MM.1S (cell line): ENCODE measurements at regions not wholly inside any gene's neighbourhood (a gene's known extent, or its start where the extent isn't known, plus 50 kb on each side); places are given as distances from the start of the nearest gene placed in this dataset.

Experiments
- DNase-seq: peaks from one replicate; pipeline ENCODE4 v3.0.0-alpha.2; 2015
- H2AFZ ChIP-seq: fragments of 300-600 bp; sonication (generic); 2 replicates; pipeline ENCODE4 v1.6.0; 2016; ENCODE audit warnings: antibody characterized with exemption, low read length
- H3F3A ChIP-seq: fragments of 300-600 bp; sonication (generic); 2 replicates; pipeline ENCODE4 v1.6.1; 2016; ENCODE audit warnings: mild to moderate bottlenecking, antibody characterized with exemption, low read length, moderate library complexity, mixed read lengths; ENCODE audit not compliant: insufficient read depth
- H3K27ac ChIP-seq: fragments of 300-600 bp; sonication (generic); 2 replicates; pipeline ENCODE4 v1.5.1; 2016; ENCODE audit warnings: mild to moderate bottlenecking, low read length
- H3K27me3 ChIP-seq: fragments of 300-600 bp; sonication (generic); replicated peaks from 2 replicates; pipeline ENCODE4 v1.6.0; 2016; ENCODE audit warnings: low read length; ENCODE audit not compliant: insufficient read depth
- H3K36me3 ChIP-seq: fragments of 300-600 bp; sonication (generic); replicated peaks from 2 replicates; pipeline ENCODE4 v1.6.1; 2016; ENCODE audit warnings: mild to moderate bottlenecking, low read length, mixed read lengths; ENCODE audit not compliant: insufficient read depth
- H3K4me1 ChIP-seq: fragments of 300-600 bp; sonication (generic); 2 replicates; pipeline ENCODE4 v1.6.1; 2016; ENCODE audit warnings: low read length, mixed read lengths
- H3K4me2 ChIP-seq: fragments of 300-600 bp; sonication (generic); 2 replicates; pipeline ENCODE4 v1.6.0; 2016; ENCODE audit warnings: low read depth, low read length
- H3K4me3 ChIP-seq: fragments of 300-600 bp; sonication (generic); 2 replicates; pipeline ENCODE4 v1.5.1; 2016; ENCODE audit warnings: low read length, mixed read lengths
- H3K79me2 ChIP-seq: fragments of 300-600 bp; sonication (generic); 2 replicates; pipeline ENCODE4 v1.6.1; 2016; ENCODE audit warnings: mixed run types, low read length, mixed read lengths
- H3K9ac ChIP-seq: fragments of 300-600 bp; sonication (generic); 2 replicates; pipeline ENCODE4 v1.6.1; 2016; ENCODE audit warnings: low read length, mixed read lengths
- H3K9me2 ChIP-seq: fragments of 300-600 bp; sonication (generic); replicated peaks from 2 replicates; pipeline ENCODE4 v1.6.1; 2016; ENCODE audit warnings: mild to moderate bottlenecking, low read length, mixed read lengths; ENCODE audit not compliant: insufficient read depth
- H3K9me3 ChIP-seq: fragments of 300-600 bp; sonication (generic); replicated peaks from 2 replicates; pipeline ENCODE4 v1.6.1; 2016; ENCODE audit warnings: mild to moderate bottlenecking, low read length, mixed read lengths; ENCODE audit not compliant: insufficient read depth
- H4K20me1 ChIP-seq: fragments of 300-600 bp; sonication (generic); 2 replicates; pipeline ENCODE4 v1.6.1; 2016; ENCODE audit warnings: mild to moderate bottlenecking, low read length, moderate library complexity, mixed read lengths; ENCODE audit not compliant: insufficient read depth
- CTCF ChIP-seq: fragments of 300-600 bp; sonication (generic); IDR thresholded peaks from 2 replicates; pipeline ENCODE4 v1.5.1; 2016; ENCODE audit warnings: antibody characterized with exemption, low read length, mixed read lengths
- EZH2 ChIP-seq: fragments of 300-600 bp; sonication (generic); optimal IDR thresholded peaks from 2 replicates; pipeline ENCODE3; 2017; ENCODE audit warnings: low read depth, mild to moderate bottlenecking, antibody characterized with exemption, low read length, mixed read lengths
- EZH2phosphoT487 ChIP-seq: fragments of 300-600 bp; sonication (generic); IDR thresholded peaks from 2 replicates; pipeline ENCODE4 v1.6.1; 2018; ENCODE audit warnings: antibody characterized with exemption, low read length

GRCh38 chr9:25891527-25891926, 213.3 kb upstream of the TUSC1 start:
- no peaks in the 10 kb centered on the region for H3F3A ChIP-seq
- H3K27ac ChIP-seq, result no peak overlapping the region
- H3K4me2 ChIP-seq, result no peak overlapping the region
- no peaks in the 10 kb centered on the region for H3K4me1 ChIP-seq
- no peaks in the 10 kb centered on the region for H3K9me2 ChIP-seq
- H2AFZ ChIP-seq, result no peak overlapping the region
- H3K4me3 ChIP-seq, result no peak overlapping the region
- H3K9ac ChIP-seq, result no peak overlapping the region
- no peaks in the 10 kb centered on the region for H3K9me3 ChIP-seq
- no peaks in the 10 kb centered on the region for H3K79me2 ChIP-seq
- no peaks in the 10 kb centered on the region for H3K36me3 ChIP-seq
- H3K27me3 ChIP-seq, result no peaks in the 10 kb centered on the region
- no peak for DNase-seq
- TF ChIP-seq EZH2phosphoT487, result no peak
- no peak for TF ChIP-seq EZH2
- TF ChIP-seq CTCF, result no peak
- H4K20me1 ChIP-seq, result no peaks in the 10 kb centered on the region

DNA sequence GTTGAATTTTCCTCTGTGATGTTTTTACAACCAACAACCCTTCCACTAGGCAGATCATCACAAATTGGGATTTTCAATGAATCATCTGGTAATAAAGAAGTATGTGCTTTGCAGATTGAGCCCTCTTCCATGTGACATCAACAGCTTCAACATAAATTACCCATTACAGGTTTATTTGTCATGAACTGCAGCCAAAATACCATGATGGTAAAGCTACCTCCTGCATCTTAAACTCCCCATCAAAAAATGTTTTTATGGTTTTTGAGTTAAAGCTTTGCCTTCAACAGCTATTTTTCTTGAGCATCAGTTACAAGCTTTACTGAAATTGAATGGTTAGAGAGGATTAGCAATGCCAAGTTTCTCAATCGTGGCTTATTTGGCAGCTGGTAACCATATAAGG, 211.4 kb upstream of the TUSC1 start:
- Histone ChIP-seq H3K9me3 (no peaks in the 10 kb centered on the region), H3K9ac (no peak overlapping the region), H3F3A (no peaks in the 10 kb centered on the region), H3K27me3 (no peaks in the 10 kb centered on the region), H4K20me1 (no peaks in the 10 kb centered on the region), H3K79me2 (no peaks in the 10 kb centered on the region), H3K4me3 (no peak overlapping the region), H3K4me2 (no peak overlapping the region), H3K9me2 (no peaks in the 10 kb centered on the region), H3K27ac (no peak overlapping the region), H2AFZ (no peak overlapping the region), H3K4me1 (no peaks in the 10 kb centered on the region), H3K36me3 (no peaks in the 10 kb centered on the region)
- DNase-seq, result no peak
- no peak for TF ChIP-seq CTCF

DNA sequence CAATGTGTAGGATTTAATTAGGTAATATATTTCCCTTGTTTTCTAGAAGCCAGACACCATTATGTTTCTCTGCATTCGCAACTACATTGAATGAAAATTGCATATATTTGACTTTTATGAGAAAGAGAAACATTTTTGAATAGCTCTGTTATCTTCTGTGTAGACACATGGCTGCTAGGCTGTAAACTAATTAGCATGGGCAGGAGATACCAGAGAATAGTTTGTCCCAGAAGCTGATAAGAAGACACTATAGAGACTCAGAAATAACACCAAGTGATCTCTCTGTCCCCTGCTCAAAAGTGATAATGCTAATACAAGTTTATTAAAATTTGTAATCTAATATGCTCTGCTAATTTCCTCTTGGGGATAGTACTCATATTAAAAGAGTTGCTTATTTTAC, 198.0 kb upstream of the TUSC1 start:
- Histone ChIP-seq H3K9me2 (no peaks in the 10 kb centered on the region), H3K4me2 (no peak overlapping the region), H3K27me3 (no peaks in the 10 kb centered on the region), H3K27ac (no peak overlapping the region), H3K36me3 (no peaks in the 10 kb centered on the region), H2AFZ (no peak overlapping the region), H3K4me1 (no peaks in the 10 kb centered on the region), H3K9ac (no peak overlapping the region), H3F3A (no peaks in the 10 kb centered on the region), H3K4me3 (no peak overlapping the region), H3K79me2 (no peaks in the 10 kb centered on the region), H4K20me1 (no peaks in the 10 kb centered on the region), H3K9me3 (no peaks in the 10 kb centered on the region)
- TF ChIP-seq EZH2phosphoT487 (no peak), EZH2 (no peak), CTCF (no peak)
- DNase-seq, result no peak

DNA sequence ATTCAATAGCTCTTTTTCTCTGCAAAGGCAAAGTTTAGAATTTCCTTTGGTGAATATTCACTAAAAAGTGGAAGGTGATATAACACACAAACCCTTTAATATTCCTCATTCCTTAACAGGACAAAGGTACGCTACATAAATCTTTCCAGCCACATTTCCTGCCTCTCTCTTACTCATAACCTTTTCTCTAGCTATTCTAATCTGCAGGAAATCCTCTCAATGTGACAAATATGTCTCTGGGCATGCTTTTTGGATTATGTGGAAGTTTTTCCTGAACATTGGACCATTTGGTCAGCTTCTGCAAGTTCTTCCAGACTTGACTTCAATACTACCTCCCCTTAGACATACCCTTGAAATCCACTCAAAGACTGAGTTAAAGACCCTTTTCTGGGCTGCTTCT, 186.3 kb upstream of the TUSC1 start:
- Histone ChIP-seq H2AFZ (no peak overlapping the region), H3K27ac (no peak overlapping the region), H3K9me2 (no peaks in the 10 kb centered on the region), H3K4me2 (no peak overlapping the region), H3K4me1 (no peaks in the 10 kb centered on the region), H3K27me3 (no peaks in the 10 kb centered on the region), H3K9ac (no peak overlapping the region), H3K4me3 (no peak overlapping the region), H3K36me3 (no peaks in the 10 kb centered on the region), H3K9me3 (no peaks in the 10 kb centered on the region), H4K20me1 (no peaks in the 10 kb centered on the region), H3F3A (no peaks in the 10 kb centered on the region), H3K79me2 (no peaks in the 10 kb centered on the region)
- TF ChIP-seq EZH2phosphoT487 (no peak), EZH2 (no peak), CTCF (no peak)
- no peak for DNase-seq
